CD8-positive, alpha-beta memory T cell (primary cell): ENCODE measurements at regions not wholly inside any gene's neighbourhood (a gene's known extent, or its start where the extent isn't known, plus 50 kb on each side); places are given as distances from the start of the nearest gene placed in this dataset.

ENCODE experiments used
- CTCF ChIA-PET: fragments of 350-600 bp; sonication (Branson Sonifier 250); formaldehyde crosslinking; loops from one replicate; lab custom pipeline; 2021; ENCODE audit warnings: antibody characterized with exemption; lab: Charles Lee
- POLR2A ChIA-PET: fragments of 350-600 bp; sonication (Branson Sonifier 250); formaldehyde crosslinking; loops from one replicate; lab custom pipeline; 2021; ENCODE audit warnings: antibody characterized with exemption; lab: Charles Lee
- DNase-seq, 5 donors: peaks; one replicate each; pipeline versions ENCODE4 v3.0.0 to v3.0.0-alpha.2; 2020 to 2022; ENCODE audit warnings: mixed read lengths in 1 of 5
- H3K27ac ChIP-seq: one replicate; pipeline ENCODE4 v1.7.0; 2013; ENCODE audit warnings: low read depth, mild to moderate bottlenecking, low read length, moderate library complexity
- H3K27me3 ChIP-seq: 2 replicates; pipeline ENCODE4 v1.7.0; 2013; ENCODE audit warnings: low read length, mild to moderate bottlenecking; ENCODE audit not compliant: insufficient read depth, poor library complexity, severe bottlenecking
- H3K36me3 ChIP-seq: 2 replicates; pipeline ENCODE4 v1.7.0; 2013; ENCODE audit warnings: mild to moderate bottlenecking, low read length, moderate library complexity; ENCODE audit not compliant: insufficient read depth
- H3K4me1 ChIP-seq: 2 replicates; pipeline ENCODE4 v1.7.0; 2013; ENCODE audit warnings: mild to moderate bottlenecking, low read length, moderate library complexity; ENCODE audit not compliant: insufficient read depth
- H3K4me3 ChIP-seq: 2 replicates; pipeline ENCODE4 v1.7.0; 2013; ENCODE audit warnings: mild to moderate bottlenecking, low read length
- H3K9me3 ChIP-seq: 2 replicates; pipeline ENCODE4 v1.7.0; 2013; ENCODE audit warnings: mild to moderate bottlenecking, low read length
- H3K27ac Mint-ChIP-seq, 8 donors: one replicate each; pipeline ENCODE4 v1.8.0; 2020 to 2021; ENCODE audit warnings: mixed read lengths in 8 of 8, mild to moderate bottlenecking in 6 of 8, inconsistent platforms in 3 of 8, moderate library complexity in 3 of 8
- H3K27me3 Mint-ChIP-seq, 2 donors: one replicate each; pipeline ENCODE4 v1.8.0; 2020 to 2021; ENCODE audit warnings: mixed read lengths in 2 of 2, mild to moderate bottlenecking in 1 of 2, moderate library complexity in 1 of 2
- H3K36me3 Mint-ChIP-seq, 3 donors: one replicate each; pipeline ENCODE4 v1.8.0; 2020 to 2021; ENCODE audit warnings: mixed read lengths in 3 of 3, inconsistent platforms in 1 of 3, mild to moderate bottlenecking in 1 of 3
- H3K4me1 Mint-ChIP-seq, 3 donors: one replicate each; pipeline ENCODE4 v1.8.0; 2020 to 2021; ENCODE audit warnings: mixed read lengths in 3 of 3, inconsistent platforms in 1 of 3, mild to moderate bottlenecking in 1 of 3
- H3K4me3 Mint-ChIP-seq, 7 donors: one replicate each; pipeline ENCODE4 v1.8.0; 2020 to 2021; ENCODE audit warnings: mixed read lengths in 7 of 7, mild to moderate bottlenecking in 6 of 7, moderate library complexity in 4 of 7, inconsistent platforms in 2 of 7
- H3K9me3 Mint-ChIP-seq, 5 donors: one replicate each; pipeline ENCODE4 v1.8.0; 2020 to 2022; ENCODE audit warnings: mixed read lengths in 5 of 5, mild to moderate bottlenecking in 3 of 5, moderate library complexity in 2 of 5, inconsistent platforms in 1 of 5

- H3K27me3 Mint-ChIP-seq = peaks cover 12 to 19% of the 10 kb centered on the region in 2 donors
Observed at GRCh38 chr17:65389949-65390348, 171.5 kb downstream of the AXIN2 start.

DNA sequence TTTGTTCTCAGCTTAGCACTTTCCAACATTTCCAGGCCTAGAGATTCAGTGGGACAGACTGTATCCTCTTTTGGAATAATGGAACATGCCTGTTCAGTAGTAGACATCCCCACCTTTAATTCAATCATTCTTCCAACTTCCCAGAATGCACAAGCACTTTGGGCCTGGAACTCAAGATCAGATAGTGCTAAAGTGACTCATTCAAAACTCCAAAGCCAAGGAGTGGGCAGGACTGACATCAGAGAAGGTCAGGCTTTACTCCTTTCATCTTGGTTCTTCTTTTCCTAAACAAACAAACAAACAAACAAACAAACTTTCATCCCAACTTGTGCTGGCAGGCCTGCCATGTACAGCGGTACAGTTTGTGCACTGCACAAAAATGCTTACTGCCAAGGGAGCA is 172.0 kb downstream of the AXIN2 start:
- Histone ChIP-seq H3K36me3 (no peaks in the 10 kb centered on the region), H3K4me3 (no peak overlapping the region), H3K27ac (no peak overlapping the region), H3K9me3 (no peaks in the 10 kb centered on the region), H3K27me3 (no peaks in the 10 kb centered on the region), H3K4me1 (peaks cover 5% of the 10 kb centered on the region)
- CTCF ChIA-PET = no interaction called here
- no peaks in the 10 kb centered on the region for H3K9me3 Mint-ChIP-seq
- no peaks in the 10 kb centered on the region for H3K36me3 Mint-ChIP-seq
- no peak for DNase-seq
- peaks cover 12 to 19% of the 10 kb centered on the region in 2 donors for H3K27me3 Mint-ChIP-seq
- H3K27ac Mint-ChIP-seq = no peak overlapping the region
- POLR2A ChIA-PET = no interaction called here
- H3K4me1 Mint-ChIP-seq = peaks cover 2 to 10% (median 9%) of the 10 kb centered on the region in 3 donors
- no peak overlapping the region for H3K4me3 Mint-ChIP-seq

More at GRCh38 chr17:65389949-65390348, 171.5 kb downstream of the AXIN2 start:
- no peak overlapping the region for H3K4me3 Mint-ChIP-seq
- H3K4me3 ChIP-seq = no peak overlapping the region
- H3K4me1 ChIP-seq = peaks cover 5% of the 10 kb centered on the region
- no peak for DNase-seq
- CTCF ChIA-PET = no interaction called here
- H3K27ac Mint-ChIP-seq = no peak overlapping the region
- no peaks in the 10 kb centered on the region for H3K36me3 ChIP-seq
- H3K4me1 Mint-ChIP-seq = peaks cover 2 to 10% (median 9%) of the 10 kb centered on the region in 3 donors
- H3K36me3 Mint-ChIP-seq = no peaks in the 10 kb centered on the region
- POLR2A ChIA-PET = no interaction called here
- H3K27ac ChIP-seq = no peak overlapping the region
- H3K9me3 Mint-ChIP-seq = peaks cover 0 to 1% (median 0%) of the 10 kb centered on the region in 5 donors
- H3K9me3 ChIP-seq = no peaks in the 10 kb centered on the region
- no peaks in the 10 kb centered on the region for H3K27me3 ChIP-seq

DNA sequence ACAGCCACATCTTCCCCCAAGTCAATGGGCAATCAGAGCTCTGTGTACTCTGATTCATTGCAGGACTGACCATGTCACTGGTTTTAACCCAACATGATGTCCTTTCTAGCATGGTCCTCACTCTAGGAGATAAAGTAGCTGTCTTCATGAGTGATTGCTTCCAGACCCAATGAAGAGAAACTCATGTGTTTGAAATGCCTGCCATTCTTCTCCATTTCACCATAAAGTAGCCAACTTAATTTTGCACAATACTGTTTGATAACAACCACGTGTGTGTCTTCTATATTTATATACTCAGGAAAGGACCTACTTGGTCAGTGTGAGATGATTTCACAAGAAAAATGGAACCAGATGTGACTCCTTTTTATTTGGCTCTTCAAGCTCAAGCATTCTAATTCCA is 172.5 kb downstream of the AXIN2 start:
- Mint-ChIP-seq H3K9me3 (no peaks in the 10 kb centered on the region), H3K36me3 (no peaks in the 10 kb centered on the region), H3K27ac (no peak overlapping the region), H3K27me3 (peaks cover 12 to 19% of the 10 kb centered on the region in 2 donors), H3K4me1 (peaks cover 2 to 8% (median 8%) of the 10 kb centered on the region in 3 donors), H3K4me3 (no peak overlapping the region)
- Histone ChIP-seq H3K27ac (no peak overlapping the region), H3K27me3 (no peaks in the 10 kb centered on the region), H3K4me1 (peaks cover 3% of the 10 kb centered on the region), H3K36me3 (no peaks in the 10 kb centered on the region), H3K9me3 (no peaks in the 10 kb centered on the region), H3K4me3 (no peak overlapping the region)
- ChIA-PET POLR2A (no interaction called here), CTCF (no interaction called here)
- no peak for DNase-seq

- no peaks in the 10 kb centered on the region for H3K9me3 ChIP-seq
- no peaks in the 10 kb centered on the region for H3K27me3 ChIP-seq
- no peaks in the 10 kb centered on the region for H3K36me3 ChIP-seq
- Mint-ChIP-seq H3K36me3 (no peaks in the 10 kb centered on the region), H3K27ac (no peak overlapping the region), H3K4me3 (no peak overlapping the region), H3K27me3 (peaks cover 12 to 19% of the 10 kb centered on the region in 2 donors), H3K4me1 (no peaks in the 10 kb centered on the region), H3K9me3 (no peaks in the 10 kb centered on the region)
- no peak overlapping the region for H3K27ac ChIP-seq
- ChIA-PET CTCF (no interaction called here), POLR2A (no interaction called here)
- DNase-seq = no peak
- no peak overlapping the region for H3K4me3 ChIP-seq
- no peaks in the 10 kb centered on the region for H3K4me1 ChIP-seq
Observed at GRCh38 chr17:65387322-65387721, 174.1 kb downstream of the AXIN2 start.

DNA sequence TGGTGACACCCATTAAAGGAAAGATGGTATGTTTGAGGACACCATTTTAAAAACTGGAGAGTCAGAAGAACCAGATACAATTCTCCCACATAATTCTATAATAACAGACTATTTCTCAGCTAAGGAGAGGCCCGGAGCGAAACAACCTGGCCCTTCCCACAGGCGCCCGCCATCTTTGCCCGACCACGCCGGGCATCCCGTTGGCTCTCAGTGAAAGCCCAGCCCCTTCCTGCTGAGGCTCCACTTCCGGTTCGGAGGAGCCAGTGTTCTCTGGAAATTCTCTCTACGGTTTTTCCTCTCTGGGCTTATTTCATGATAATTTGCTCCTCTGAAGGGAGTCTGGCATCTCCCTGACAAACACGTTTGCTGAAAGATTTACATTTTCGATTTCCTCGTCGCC is 175.7 kb downstream of the AXIN2 start:
- Mint-ChIP-seq H3K36me3 (no peaks in the 10 kb centered on the region), H3K27me3 (peaks cover 5 to 16% of the 10 kb centered on the region in 2 donors), H3K4me3 (no peak overlapping the region), H3K27ac (no peak overlapping the region), H3K9me3 (peaks cover 0 to 3% (median 0%) of the 10 kb centered on the region in 5 donors), H3K4me1 (no peaks in the 10 kb centered on the region)
- CTCF ChIA-PET = no interaction called here
- Histone ChIP-seq H3K36me3 (no peaks in the 10 kb centered on the region), H3K4me1 (no peaks in the 10 kb centered on the region), H3K27me3 (no peaks in the 10 kb centered on the region), H3K4me3 (no peak overlapping the region), H3K9me3 (no peaks in the 10 kb centered on the region), H3K27ac (no peak overlapping the region)
- no peak for DNase-seq
- POLR2A ChIA-PET = no interaction called here

DNA sequence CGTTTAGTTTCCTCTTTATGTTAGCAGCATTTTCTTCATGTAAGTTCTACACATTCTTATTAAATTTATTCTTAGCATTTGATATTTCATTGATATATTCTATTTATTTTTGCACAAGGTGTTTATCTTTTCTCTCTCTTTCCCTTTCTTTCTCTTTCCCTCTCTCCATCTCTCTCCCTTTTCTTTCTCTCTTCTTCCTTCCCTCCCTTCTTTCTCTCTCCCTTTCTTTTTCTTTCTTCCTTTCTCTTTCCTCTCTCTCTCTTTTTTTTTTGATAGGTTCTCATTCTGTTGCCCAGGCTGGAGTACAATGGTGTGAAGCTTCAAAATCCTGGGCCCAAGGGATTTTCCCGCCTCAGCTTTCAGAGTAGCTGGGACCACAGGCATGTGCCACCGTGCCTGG is 176.4 kb downstream of the AXIN2 start:
- Mint-ChIP-seq H3K9me3 (peaks cover 0 to 4% (median 3%) of the 10 kb centered on the region in 5 donors), H3K27me3 (peaks cover 5 to 15% of the 10 kb centered on the region in 2 donors), H3K36me3 (peaks cover 0 to 6% (median 0%) of the 10 kb centered on the region in 3 donors), H3K4me1 (no peaks in the 10 kb centered on the region), H3K27ac (no peak overlapping the region), H3K4me3 (no peak overlapping the region)
- Histone ChIP-seq H3K9me3 (no peaks in the 10 kb centered on the region), H3K27me3 (no peaks in the 10 kb centered on the region), H3K36me3 (no peaks in the 10 kb centered on the region), H3K27ac (no peak overlapping the region), H3K4me3 (no peak overlapping the region), H3K4me1 (no peaks in the 10 kb centered on the region)
- ChIA-PET CTCF (no interaction called here), POLR2A (no interaction called here)
- DNase-seq = no peak

DNA sequence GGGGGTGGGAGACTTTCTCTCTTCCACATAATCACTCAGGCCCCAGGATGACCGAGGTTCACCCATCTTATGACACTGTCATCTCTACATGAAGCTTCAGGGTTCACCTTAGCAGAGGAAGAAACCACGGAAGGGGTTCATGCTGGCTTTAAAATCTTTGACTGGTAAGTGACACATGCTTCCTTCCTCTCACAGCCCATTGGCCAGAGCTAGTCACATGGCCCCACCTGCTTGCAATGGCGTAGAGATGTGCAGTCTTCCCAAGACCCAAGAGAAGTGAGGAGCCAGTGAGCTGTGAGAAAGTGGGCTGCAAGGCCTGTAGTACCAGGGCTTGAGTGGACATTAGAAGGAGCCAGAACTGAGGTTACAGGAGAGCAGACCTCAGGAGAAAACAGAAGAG is 180.3 kb downstream of the AXIN2 start:
- DNase-seq = no peak
- H3K4me1 Mint-ChIP-seq = no peaks in the 10 kb centered on the region
- H3K4me1 ChIP-seq = no peaks in the 10 kb centered on the region
- no peaks in the 10 kb centered on the region for H3K36me3 ChIP-seq
- no peak overlapping the region for H3K27ac ChIP-seq
- no peak overlapping the region for H3K4me3 ChIP-seq
- no peaks in the 10 kb centered on the region for H3K27me3 ChIP-seq
- H3K36me3 Mint-ChIP-seq = peaks cover 0 to 6% (median 0%) of the 10 kb centered on the region in 3 donors
- H3K9me3 ChIP-seq = no peaks in the 10 kb centered on the region
- H3K27ac Mint-ChIP-seq = no peak overlapping the region
- H3K9me3 Mint-ChIP-seq = peaks cover 0 to 6% (median 3%) of the 10 kb centered on the region in 5 donors
- H3K27me3 Mint-ChIP-seq = peaks cover 10% of the 10 kb centered on the region in 2 donors
- H3K4me3 Mint-ChIP-seq = no peak overlapping the region
- ChIA-PET CTCF (no interaction called here), POLR2A (no interaction called here)

GRCh38 chr17:65374966-65375365 is 186.5 kb downstream of the AXIN2 start:
- Histone ChIP-seq H3K4me1 (no peaks in the 10 kb centered on the region), H3K4me3 (no peak overlapping the region), H3K9me3 (no peaks in the 10 kb centered on the region), H3K27me3 (no peaks in the 10 kb centered on the region), H3K27ac (no peak overlapping the region), H3K36me3 (no peaks in the 10 kb centered on the region)
- Mint-ChIP-seq H3K9me3 (peaks cover 0 to 2% (median 0%) of the 10 kb centered on the region in 5 donors), H3K4me3 (no peak overlapping the region), H3K27me3 (peaks cover 16 to 47% of the 10 kb centered on the region in 2 donors), H3K36me3 (no peaks in the 10 kb centered on the region), H3K4me1 (peaks cover 11 to 12% (median 11%) of the 10 kb centered on the region in 3 donors), H3K27ac (no peak overlapping the region)
- ChIA-PET CTCF (no interaction called here), POLR2A (no interaction called here)
- no peak for DNase-seq
